ENCODE measurements at regions not wholly inside any gene's neighbourhood (a gene's known extent, or its start where the extent isn't known, plus 50 kb on each side); places are given as distances from the start of the nearest gene placed in this dataset.

- no peak for DNase-seq (ENCODE audit: low read depth)
Measured at GRCh38 chr3:65112751-65113300, 425.0 kb upstream of the ADAMTS9 start.

- DNase-seq (ENCODE audit: low read depth), result no peak
Measured at GRCh38 chr3:65110661-65111060, 422.9 kb upstream of the ADAMTS9 start.

GRCh38 chr3:65109966-65110500, 422.2 kb upstream of the ADAMTS9 start:
- no peak for DNase-seq (ENCODE audit: low read depth)

- DNase-seq (ENCODE audit: low read depth), result no peak
Measured at GRCh38 chr3:65107174-65107573, 419.4 kb upstream of the ADAMTS9 start.

- no peak for DNase-seq (ENCODE audit: low read depth)
Measured at GRCh38 chr3:65101450-65101849, 413.6 kb upstream of the ADAMTS9 start.

- DNase-seq (ENCODE audit: low read depth), result no peak
Measured at GRCh38 chr3:65098400-65098799, 410.6 kb upstream of the ADAMTS9 start.

- no peak for DNase-seq (ENCODE audit: low read depth)
Measured at GRCh38 chr3:65096110-65096745, 408.4 kb upstream of the ADAMTS9 start.

- DNase-seq (ENCODE audit: low read depth), result no peak
Measured at GRCh38 chr3:65094723-65095122, 406.9 kb upstream of the ADAMTS9 start.

- DNase-seq (ENCODE audit: low read depth), result no peak
Measured at GRCh38 chr3:65093641-65094040, 405.8 kb upstream of the ADAMTS9 start.

GRCh38 chr3:65091565-65091964, 403.8 kb upstream of the ADAMTS9 start:
- DNase-seq (ENCODE audit: low read depth), result no peak

GRCh38 chr3:65083240-65083639, 395.4 kb upstream of the ADAMTS9 start:
- no peak for DNase-seq (ENCODE audit: low read depth)

- DNase-seq (ENCODE audit: low read depth), result no peak
Measured at GRCh38 chr3:65081536-65081935, 393.7 kb upstream of the ADAMTS9 start.

- DNase-seq (ENCODE audit: low read depth), result no peak
Measured at GRCh38 chr3:65080432-65080831, 392.6 kb upstream of the ADAMTS9 start.

- DNase-seq (ENCODE audit: low read depth), result no peak
Measured at GRCh38 chr3:65079560-65079959, 391.8 kb upstream of the ADAMTS9 start.

- DNase-seq (ENCODE audit: low read depth), result no peak
Measured at GRCh38 chr3:65078748-65079147, 390.9 kb upstream of the ADAMTS9 start.

GRCh38 chr3:65077124-65077523, 389.3 kb upstream of the ADAMTS9 start:
- DNase-seq (ENCODE audit: low read depth), result no peak

- DNase-seq (ENCODE audit: low read depth), result no peak
Measured at GRCh38 chr3:65070968-65071367, 383.2 kb upstream of the ADAMTS9 start.

- no peak for DNase-seq (ENCODE audit: low read depth)
Measured at GRCh38 chr3:65060904-65061303, 373.1 kb upstream of the ADAMTS9 start.

- DNase-seq (ENCODE audit: low read depth), result no peak
Measured at GRCh38 chr3:65052101-65052500, 364.3 kb upstream of the ADAMTS9 start.

- DNase-seq (ENCODE audit: low read depth), result no peak
Measured at GRCh38 chr3:65048151-65048550, 360.4 kb upstream of the ADAMTS9 start.

GRCh38 chr3:65045138-65045537, 357.3 kb upstream of the ADAMTS9 start:
- no peak for DNase-seq (ENCODE audit: low read depth)

- DNase-seq (ENCODE audit: low read depth), result no peak
Measured at GRCh38 chr3:65044401-65044800, 356.6 kb upstream of the ADAMTS9 start.

- DNase-seq (ENCODE audit: low read depth), result no peak
Measured at GRCh38 chr3:65042675-65043074, 354.9 kb upstream of the ADAMTS9 start.

- no peak for DNase-seq (ENCODE audit: low read depth)
Measured at GRCh38 chr3:65039754-65040210, 352.0 kb upstream of the ADAMTS9 start.

Data from ELR (cell line).